NCI-H2081 treated with DMSO at 0.1 percent for 48 hours (cell line): ENCODE measurements at regions not wholly inside any gene's neighbourhood (a gene's known extent, or its start where the extent isn't known, plus 50 kb on each side); places are given as distances from the start of the nearest gene placed in this dataset.

ENCODE experiments used
- DNase-seq: peaks from one replicate; lab custom pipeline; 2025; lab: John Stamatoyannopoulos, UW

DNA sequence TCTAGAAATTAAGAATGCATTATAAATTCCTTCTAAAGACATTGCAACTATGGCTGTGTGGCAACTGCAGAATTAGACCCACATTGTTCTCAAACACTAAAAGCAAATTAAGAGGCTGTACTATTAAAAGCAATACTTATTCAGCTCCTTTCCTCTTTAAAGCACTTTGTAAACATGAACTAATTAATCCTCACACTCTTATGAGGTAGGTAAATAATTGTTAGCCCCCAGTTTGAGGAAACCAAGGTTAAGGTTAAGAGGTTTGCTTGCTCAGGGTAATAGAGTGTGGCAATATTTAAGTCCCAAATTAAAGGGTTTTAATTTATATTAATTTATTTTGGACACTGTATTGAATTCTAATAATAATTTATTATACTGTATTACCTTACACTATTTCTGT is 553.8 kb downstream of the LRRIQ3 start:
- no peak for DNase-seq

DNA sequence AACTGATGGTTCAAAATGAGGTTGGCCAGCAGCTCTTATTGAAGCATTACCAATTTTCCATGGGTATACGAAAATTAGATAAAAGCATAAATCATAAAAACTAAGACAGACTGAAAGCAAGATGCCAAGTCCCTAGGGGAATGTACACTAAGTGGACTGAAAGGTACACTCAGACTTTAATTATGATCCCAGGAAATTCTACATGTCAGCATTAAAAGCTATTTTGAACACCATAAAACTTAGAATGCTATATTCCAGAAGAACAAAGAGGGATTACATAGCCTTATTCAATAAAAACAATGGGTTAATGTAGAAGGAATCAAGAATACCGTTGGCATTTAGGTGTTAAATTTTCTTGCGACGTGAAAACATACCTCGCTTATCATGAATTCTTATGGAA is 558.5 kb downstream of the LRRIQ3 start:
- no peak for DNase-seq

DNA sequence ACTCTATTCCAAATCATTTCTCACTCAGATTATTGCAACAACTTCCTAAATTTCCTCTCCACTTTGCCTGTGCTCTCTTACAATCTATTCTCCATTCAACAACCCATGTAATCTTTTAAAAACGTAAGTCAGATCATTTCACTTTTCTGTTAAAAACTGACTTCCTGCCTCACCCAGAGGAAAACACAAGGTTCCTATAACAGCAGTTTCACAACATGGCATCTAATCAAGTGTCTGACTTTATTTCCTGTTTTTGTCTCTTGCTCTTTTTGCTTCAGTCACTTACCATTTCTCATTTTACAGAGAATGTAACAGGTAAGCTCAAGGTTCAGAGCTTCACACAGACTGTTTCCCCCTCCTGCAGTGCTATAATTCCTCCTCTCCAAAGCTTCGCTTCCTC is 560.7 kb downstream of the LRRIQ3 start:
- no peak for DNase-seq

DNA sequence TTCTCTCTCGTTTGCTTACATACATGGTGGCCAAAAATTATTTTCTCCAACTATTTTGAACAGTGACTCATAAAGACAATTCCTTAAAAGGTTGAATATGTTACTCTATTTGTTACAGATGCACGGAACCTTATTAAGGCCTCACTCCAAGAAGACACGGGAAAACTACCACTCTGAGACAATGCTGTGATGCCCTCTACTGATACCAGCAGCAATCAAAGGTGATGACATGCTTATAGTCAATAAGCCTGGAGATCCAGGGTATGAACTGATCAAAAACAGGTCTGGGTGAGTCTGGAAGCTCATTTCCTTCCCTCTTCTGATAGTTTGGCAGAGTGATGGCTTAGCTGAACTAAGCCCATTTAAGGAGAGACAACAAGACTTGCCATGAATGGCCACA is 563.0 kb downstream of the LRRIQ3 start:
- no peak for DNase-seq

DNA sequence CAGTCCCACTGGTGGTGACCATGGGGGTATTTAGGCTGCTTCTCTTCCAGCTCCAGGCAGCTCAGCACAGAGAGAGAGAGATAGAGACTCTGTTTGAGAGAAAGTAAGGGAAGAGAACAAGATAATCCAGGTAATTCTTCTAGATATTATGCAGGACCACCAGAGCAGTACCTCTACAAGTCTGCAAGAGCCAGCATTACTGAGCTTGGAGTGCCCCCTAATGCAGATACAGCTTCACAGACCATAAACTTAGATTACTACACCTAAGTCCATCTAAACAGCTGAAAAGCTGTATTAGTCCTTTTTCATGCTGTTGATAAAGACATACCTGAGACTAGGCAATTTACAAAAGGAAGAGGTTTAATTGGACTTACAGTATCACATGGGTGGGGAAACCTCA is 570.3 kb downstream of the LRRIQ3 start:
- no peak for DNase-seq

DNA sequence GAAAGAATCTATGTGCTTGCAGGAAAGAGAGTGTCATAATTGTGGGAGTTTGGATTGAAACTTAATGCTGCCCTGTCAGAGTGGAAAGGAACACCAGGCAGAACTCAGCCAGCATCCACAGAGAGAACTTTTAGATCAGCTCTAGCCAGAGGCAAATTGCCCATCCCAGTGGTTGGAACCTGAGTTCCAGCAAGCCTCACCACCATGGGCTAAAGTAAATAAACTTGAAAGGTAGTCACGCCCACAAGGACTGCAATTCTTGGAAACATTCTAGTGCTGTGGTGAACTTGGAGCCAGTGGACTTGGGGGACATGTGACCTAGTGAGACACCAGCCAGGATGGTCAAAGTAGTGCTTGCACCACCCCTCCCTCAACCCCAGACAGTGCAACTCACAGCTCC is 571.6 kb downstream of the LRRIQ3 start:
- no peak for DNase-seq

DNA sequence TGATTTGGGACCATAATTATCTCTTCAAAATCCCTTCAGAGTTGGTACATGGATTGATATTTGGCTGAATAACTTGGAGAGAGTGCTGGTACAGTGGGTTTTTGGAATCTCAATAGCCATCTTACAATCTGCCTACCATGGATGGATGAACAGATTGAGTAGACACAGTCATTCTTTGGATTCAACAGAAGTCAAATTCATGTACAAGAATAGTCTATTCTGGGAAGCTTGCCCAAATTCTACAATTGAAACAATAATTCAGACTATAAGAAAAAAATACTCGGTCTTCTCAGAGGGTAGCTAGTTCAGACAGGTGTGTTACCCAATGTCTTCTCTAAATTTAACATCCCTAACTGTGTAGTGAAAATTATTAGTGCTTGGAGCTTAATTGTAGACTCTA is 574.0 kb downstream of the LRRIQ3 start:
- no peak for DNase-seq

DNA sequence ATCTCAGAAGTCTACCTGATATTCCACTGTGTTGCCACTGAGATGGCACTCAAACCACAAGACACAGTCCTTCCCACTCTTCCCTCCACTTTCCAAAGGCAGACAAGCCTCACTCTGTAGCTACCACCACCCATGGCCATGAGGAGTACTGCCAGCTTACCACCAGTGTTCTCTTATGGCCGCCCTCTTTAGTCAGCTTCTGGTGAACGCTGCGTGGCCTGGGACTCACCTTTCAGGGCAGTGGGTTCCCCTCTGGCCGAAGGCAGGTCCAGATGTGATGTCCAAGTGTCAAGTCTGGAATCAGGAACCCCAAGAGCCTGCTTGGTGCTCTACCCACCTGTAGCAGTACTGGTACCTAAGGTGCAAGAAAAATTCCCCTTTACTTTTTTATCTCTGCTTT is 580.8 kb downstream of the LRRIQ3 start:
- no peak for DNase-seq

DNA sequence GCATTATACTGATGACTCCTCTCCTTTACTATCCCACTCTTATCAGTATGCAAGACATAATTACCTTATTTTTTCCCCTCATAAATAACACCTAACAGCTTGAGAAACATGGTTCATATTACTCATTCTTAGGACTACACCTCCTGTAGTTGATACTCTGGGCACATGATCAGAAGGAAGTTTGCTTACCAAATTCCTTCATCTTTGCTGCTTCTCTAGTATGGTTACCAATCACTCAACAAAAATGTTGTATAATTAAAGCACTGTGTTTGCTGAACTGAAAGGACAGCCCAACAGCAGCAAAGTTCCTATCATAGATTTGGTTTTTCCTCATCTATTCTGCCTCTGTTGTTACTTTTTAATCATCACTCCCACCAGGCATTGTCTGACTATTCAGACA is 586.3 kb downstream of the LRRIQ3 start:
- DNase-seq: no peak

DNA sequence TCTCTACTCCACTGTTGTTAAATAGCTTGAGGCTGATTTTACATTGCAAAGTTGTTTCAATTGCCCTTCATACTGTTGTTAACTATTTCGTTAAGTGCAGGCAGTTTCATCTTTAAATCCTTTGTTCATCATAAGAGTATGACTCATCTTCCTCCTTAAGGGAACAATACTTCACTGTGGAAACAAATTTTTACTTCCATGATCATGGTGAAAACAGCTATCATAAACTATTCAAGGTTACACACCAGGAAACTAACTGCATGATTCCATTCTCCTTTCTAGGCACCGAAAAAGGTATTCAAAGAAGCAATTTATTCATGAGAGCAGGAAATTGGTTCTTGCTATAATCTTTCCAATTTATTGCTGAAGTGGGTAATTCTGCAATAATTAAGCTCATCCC is 593.2 kb downstream of the LRRIQ3 start:
- DNase-seq: no peak

DNA sequence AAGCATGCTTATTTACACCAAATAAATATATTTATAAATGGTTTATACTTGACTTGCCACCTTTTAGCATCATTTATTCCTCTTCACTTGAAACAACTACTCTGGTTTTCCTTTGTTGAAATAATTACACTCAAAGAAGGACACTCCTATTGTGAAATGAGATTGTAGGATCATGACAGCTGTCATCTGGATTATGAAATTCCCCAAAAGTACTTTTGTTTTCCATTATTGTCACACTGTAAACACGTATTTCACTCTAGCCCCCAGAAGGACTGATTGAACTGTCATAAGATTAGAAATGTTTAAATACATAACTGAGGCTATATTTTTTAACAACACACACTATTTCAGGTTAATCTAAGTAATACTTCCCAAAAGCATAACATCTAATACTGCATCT is 593.8 kb downstream of the LRRIQ3 start:
- DNase-seq: no peak

DNA sequence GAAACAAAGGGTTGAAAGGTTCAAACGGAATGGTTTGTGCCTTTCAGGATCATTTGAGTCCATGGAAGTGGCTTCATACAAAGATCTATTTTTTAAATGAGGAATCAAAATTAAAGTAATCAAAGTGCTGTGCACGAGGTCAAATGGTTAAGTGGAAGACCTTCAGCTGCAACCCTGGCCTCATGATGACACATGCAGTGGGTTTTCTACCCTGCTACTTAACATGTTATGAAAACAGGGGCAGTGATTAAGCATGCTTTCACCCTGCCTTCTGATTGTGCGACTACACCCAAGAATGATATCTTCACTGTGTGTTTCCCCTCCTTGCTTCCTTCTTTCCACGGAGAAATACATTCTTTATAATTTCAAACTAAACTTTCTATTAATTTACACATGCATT is 604.2 kb downstream of the LRRIQ3 start:
- no peak for DNase-seq

DNA sequence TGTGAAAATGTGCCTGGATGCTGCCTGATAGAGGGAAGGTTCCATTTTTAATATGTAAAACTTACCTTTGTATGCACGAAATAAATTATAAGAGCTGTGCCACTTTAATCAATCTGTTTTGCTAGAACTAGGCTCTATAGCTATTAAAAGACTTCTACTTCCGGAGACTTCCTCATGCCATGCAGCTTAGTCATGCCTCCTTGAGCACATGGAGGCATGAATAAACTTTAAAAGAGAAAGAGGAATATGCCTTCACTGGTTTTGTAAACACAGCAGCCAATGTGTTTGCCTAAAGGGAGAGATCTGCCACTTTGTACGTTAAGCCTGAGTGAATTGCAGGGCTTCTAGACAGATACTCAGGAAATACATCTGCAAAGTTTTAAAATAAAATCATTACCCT is 604.6 kb downstream of the LRRIQ3 start:
- DNase-seq: no peak

DNA sequence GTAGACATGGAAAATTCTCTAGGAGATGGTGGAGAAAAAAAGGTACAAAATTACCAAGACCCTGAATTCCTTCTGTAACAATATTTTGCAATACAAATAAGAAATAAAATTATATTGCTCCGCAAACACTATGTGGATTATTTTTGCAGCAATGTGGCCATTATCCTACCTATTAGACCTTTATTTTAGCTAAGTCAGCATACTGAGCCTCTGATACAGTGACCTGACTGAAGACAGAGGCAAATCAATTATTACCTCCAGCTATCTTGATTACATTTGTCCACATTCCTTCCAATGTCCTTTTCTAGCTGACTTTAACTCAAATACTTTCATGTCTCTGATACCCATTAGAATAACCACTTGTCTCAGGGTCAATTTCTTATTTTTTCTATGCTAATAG is 610.9 kb downstream of the LRRIQ3 start:
- no peak for DNase-seq

DNA sequence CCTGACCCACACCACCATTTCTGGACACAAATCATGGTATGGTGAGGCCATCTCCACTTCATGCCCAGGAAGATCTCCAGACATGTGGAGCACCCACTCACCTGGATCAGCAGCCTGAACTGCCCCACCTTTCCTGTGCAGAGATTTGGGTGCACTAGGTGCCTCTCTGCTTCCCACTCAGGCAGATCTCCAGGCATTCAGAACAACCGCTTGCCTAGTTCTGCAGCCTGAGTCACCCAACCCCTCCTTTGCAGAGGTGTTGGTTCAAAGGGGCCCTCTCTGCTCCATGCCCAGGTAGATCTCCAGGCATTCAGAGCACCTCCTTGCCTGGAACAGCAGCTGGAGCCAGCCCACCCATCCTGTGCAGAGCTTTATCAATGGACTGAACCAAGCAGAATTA is 620.8 kb downstream of the LRRIQ3 start:
- no peak for DNase-seq

DNA sequence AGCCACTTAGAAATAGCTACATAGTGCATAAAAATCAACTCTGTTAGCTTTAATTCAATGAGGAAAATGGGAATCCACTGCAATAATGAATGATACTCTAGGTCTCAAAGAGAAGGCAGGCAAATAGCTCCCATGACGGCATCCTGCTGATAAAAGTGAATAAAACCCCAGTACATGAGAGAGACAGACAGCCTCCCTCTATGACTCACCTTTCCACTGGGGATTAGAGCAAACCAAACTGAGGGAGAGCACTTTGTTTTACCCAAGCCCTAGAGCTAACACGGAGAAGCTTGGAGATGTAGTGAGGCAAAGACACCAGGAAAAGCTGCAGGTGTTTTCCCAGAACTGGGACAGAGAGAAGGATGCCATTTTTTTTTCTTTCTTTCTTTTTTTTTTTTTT is 621.9 kb downstream of the LRRIQ3 start:
- DNase-seq: no peak

DNA sequence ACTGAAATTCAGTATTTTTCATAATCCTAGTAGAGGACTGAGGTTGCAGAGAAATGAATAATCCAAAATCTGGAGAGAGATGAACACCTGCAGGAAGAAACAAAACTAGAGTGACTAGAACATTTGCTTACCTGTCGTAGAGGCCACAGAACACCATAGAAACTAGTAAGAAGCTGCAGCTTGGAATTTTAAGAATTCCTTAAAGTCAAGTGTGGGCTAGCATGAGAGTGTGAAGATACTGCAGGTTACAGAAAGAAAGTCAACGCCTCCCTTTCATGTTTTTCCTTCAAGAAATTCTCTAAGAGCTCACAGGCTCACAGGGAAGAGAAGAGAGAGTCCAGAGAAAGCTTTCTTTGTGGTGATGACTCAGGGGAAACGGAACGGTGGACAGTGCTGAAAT is 633.7 kb downstream of the LRRIQ3 start:
- DNase-seq: no peak

DNA sequence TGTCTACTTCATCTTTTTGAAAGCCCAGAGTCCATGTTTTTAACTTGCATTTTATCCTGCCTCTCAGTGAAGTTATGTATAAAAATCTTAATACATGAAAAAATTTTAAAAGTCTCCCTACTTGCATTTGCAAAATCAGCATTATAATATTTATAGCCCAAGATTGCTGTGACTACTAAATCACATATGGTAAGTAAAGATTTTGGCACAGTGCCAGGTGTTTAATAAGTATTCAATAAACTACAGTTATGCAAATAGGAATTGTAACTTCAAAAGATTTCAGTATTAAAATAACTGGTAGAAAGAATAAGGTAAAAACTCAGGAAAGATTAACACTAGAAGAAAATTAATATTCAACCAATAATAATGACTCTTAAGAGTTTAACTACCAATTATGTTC is 641.7 kb downstream of the LRRIQ3 start:
- no peak for DNase-seq

DNA sequence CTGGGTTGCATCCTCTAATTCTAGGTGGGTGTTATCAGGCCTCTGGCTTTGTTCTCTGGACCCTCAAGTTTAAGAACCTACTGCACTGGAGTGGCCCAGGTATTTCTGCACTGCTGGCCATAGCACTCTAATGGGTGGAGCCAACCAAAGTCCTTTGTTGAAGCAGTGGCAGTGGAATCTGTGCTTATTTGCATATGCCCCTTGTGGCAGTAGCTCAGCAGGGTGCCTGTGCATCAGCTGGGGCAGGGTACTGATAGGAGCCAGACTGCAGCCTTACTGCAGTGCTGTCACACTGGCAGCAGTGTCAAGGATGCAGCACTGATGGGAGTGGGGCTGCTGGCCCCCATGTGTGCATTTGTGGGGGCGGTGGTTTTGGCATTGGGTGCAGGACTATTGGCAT is 660.6 kb downstream of the LRRIQ3 start:
- DNase-seq: no peak

DNA sequence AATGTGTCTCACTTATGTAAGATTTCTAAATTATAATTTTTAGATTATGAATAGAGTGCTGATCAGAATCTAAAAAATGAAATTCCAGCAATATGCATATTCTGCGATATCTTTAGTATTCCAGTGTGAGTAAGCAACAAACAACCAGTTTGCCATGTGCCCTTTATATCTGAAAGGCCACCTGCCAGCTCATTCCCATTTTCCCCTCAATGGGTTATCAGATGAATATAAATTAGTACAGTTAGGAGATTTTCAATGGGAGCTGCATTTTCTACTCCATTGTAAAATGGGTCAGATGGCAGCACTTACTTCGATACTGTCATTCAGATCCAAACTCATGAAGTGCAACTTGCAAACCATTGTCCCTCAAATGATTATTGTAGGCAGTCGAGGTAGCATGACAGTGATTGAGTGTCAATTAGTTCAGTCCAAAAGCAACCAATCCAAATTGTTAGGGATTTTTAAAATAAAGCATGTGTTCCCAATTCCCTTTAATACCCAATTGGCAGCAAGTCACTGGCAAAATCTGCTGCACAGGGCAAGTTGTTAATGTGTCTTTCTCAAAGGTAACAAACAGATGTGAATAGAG is 680.3 kb downstream of the LRRIQ3 start:
- DNase-seq: no peak

DNA sequence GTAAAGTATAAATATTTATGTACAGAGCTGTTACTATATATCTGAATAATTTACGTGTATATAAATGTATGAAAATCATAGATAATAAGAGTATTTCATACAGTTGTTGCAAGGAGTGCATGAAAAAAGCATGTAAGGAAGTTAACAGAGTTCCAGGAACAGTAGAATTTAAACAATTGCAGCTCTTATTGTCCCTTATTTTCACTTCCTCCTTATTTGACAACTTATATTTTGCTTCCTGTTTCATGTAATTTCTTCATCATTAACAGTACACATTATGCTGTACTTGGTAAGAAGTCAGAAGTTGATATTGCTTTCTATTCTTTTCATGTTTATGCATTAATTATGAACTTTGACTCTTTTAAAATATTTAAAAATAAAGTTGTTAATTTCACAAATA is 681.5 kb downstream of the LRRIQ3 start:
- no peak for DNase-seq

DNA sequence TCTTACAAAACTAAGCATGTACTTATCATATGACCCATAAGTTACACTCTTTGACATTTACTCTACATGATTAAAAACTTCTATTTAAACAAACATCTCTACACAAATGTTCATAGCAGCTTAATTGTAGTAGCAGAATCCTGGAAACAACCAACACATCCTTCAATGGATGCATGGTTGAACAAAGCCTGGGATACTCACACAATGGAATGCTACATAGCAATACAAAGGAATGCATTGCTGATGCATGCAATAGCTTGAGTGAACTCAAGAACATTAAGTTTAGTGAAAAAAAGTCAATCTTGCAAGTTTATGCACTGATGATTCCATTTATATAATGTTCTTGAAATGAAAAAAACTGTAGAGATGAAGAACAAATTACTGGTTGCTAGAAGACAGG is 686.9 kb downstream of the LRRIQ3 start:
- no peak for DNase-seq

DNA sequence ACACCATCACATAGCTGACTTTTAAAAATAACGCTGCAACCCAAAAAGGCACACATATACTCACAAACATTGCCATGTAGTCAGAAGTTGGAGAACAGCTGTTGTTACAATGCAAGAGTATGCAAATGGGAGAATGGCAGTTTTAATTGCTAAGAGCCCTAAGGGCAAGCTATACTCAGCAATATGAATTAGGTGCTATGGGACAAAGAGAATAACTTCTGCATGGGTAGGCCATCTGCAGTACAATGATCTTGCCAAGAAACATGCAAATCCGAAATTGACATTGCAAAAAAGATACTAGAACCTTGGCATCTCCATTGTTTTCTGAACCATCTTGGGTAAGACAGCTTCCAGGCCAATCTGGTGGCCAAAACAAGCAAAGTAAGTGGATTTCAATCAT is 697.8 kb downstream of the LRRIQ3 start:
- no peak for DNase-seq

DNA sequence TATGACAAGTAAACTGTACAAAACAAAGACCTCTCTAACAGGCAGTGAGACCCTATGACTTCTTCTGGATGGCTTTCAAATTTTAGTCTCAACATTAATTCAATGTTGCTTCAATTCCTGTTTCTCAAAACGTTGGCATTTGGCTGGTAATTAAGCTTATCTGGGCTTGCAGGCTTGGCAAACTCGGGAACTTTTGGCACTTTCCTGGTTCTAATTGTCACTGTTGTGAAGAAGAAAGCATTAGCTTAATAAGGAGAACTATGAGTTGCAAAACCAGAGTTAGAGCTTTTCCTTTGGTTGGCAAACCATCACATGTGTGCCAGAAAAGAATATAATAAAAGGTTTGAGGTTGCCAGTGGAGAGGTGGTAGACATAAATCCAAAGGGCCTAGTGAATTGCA is 698.3 kb downstream of the LRRIQ3 start:
- no peak for DNase-seq

DNA sequence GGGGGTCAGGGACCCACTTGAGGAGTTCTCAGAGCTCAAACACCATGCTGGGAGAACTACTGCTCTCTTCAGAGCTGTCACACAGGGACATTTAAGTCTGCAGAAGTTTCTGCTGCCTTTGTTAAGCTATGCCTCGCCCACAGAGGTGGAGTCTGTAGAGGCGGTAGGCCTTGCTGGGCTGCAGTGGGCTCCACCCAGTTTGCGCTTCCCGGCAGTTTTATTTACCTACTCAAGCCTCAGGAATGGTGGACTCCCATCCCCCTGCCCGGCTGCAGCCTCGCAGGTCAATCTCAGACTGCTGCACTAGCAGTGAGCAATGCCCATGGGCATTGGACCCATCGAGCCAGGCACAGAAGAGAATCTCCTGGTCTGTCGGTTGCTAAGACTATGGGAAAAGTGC is 706.4 kb downstream of the LRRIQ3 start:
- no peak for DNase-seq
